OCI-LY7 (cell line): ENCODE measurements at regions not wholly inside any gene's neighbourhood (a gene's known extent, or its start where the extent isn't known, plus 50 kb on each side); places are given as distances from the start of the nearest gene placed in this dataset.

Experiments
- BruUV-seq: library from RNA; stranded (reverse); fragments of 400-500 nt; replicated peaks from 2 replicates; lab custom pipeline; 2021; lab: Mats Ljungman, UMichigan
- CTCF ChIA-PET: fragments of 300-600 bp; sonication (Branson Sonifier 250); formaldehyde crosslinking; loops from one replicate; lab custom pipeline; 2022; ENCODE audit warnings: antibody characterized with exemption; ENCODE audit not compliant: unreplicated experiment; lab: Charles Lee
- POLR2A ChIA-PET: fragments of 300-600 bp; sonication (Branson Sonifier 250); formaldehyde crosslinking; loops from one replicate; lab custom pipeline; 2022; ENCODE audit warnings: antibody characterized with exemption; lab: Charles Lee
- DNase-seq: peaks from one replicate; pipeline ENCODE4 v3.0.0-alpha.2; 2015; ENCODE audit warnings: low spot score
- H2AFZ ChIP-seq: fragments of 200-600 bp; sonication (generic), shearing (Covaris generic); 2 replicates; pipeline ENCODE4 v1.6.1; 2014; ENCODE audit warnings: mild to moderate bottlenecking, antibody characterized with exemption, low read length, moderate library complexity
- H3K27ac ChIP-seq: fragments of 200-600 bp; sonication (generic); 2 replicates; pipeline ENCODE4 v1.5.1; 2014; ENCODE audit warnings: mixed run types, low read depth, mild to moderate bottlenecking, moderate library complexity, low read length, inconsistent platforms; ENCODE audit not compliant: poor library complexity, severe bottlenecking
- H3K36me3 ChIP-seq: fragments of 200-600 bp; sonication (generic); 2 replicates; pipeline ENCODE4 v1.6.1; 2014; ENCODE audit warnings: mild to moderate bottlenecking, antibody characterized with exemption, low read length, moderate library complexity, mixed read lengths; ENCODE audit not compliant: insufficient read depth
- H3K4me1 ChIP-seq: fragments of 200-600 bp; sonication (generic); 2 replicates; pipeline ENCODE4 v1.5.1; 2014; ENCODE audit warnings: mild to moderate bottlenecking, low read length; ENCODE audit not compliant: insufficient read depth, poor library complexity, severe bottlenecking
- H3K4me2 ChIP-seq: fragments of 200-600 bp; sonication (generic); 2 replicates; pipeline ENCODE4 v1.6.1; 2014; ENCODE audit warnings: mild to moderate bottlenecking, low read length
- H3K4me3 ChIP-seq: fragments of 200-600 bp; sonication (generic); 2 replicates; pipeline ENCODE4 v1.5.1; 2014; ENCODE audit warnings: mild to moderate bottlenecking, low read depth, low read length; ENCODE audit not compliant: poor library complexity, severe bottlenecking
- H3K79me2 ChIP-seq: fragments of 200-600 bp; sonication (generic); 2 replicates; pipeline ENCODE4 v1.6.1; 2016; ENCODE audit warnings: low read depth, mild to moderate bottlenecking, low read length, moderate library complexity, mixed read lengths; ENCODE audit not compliant: insufficient read depth
- H3K9me2 ChIP-seq: fragments of 200-600 bp; sonication (generic); 2 replicates; pipeline ENCODE4 v1.6.1; 2016; ENCODE audit warnings: mild to moderate bottlenecking, low read length, mixed read lengths; ENCODE audit not compliant: insufficient read depth
- H3K9me3 ChIP-seq: fragments of 200-600 bp; sonication (generic); 2 replicates; pipeline ENCODE4 v1.6.1; 2014; ENCODE audit warnings: mild to moderate bottlenecking, mixed run types, low read length, mixed read lengths
- H4K20me1 ChIP-seq: fragments of 200-600 bp; sonication (generic); 2 replicates; pipeline ENCODE4 v1.6.1; 2014; ENCODE audit warnings: mild to moderate bottlenecking, antibody characterized with exemption, low read length, moderate library complexity, mixed read lengths; ENCODE audit not compliant: insufficient read depth
- EZH2phosphoT487 ChIP-seq: fragments of 200-600 bp; sonication (generic); IDR thresholded peaks from 2 replicates; pipeline ENCODE4 v1.6.1; 2018; ENCODE audit warnings: low read depth, borderline replicate concordance, mild to moderate bottlenecking, mixed run types, antibody characterized with exemption, low read length, moderate library complexity, mixed read lengths
- intact Hi-C: fragments of 100-400 bp; cut with micrococcal nuclease; formaldehyde crosslinking; loops from one replicate; pipeline ENCODE4 v1.10.0; 2022; ENCODE audit not compliant: unreplicated experiment
- TF ChIP-seq, protein P1 (sequence below): fragments of 200-600 bp; sonication (generic); conservative IDR thresholded peaks from 2 replicates; pipeline ENCODE4 v1.5.1; 2014; ENCODE audit warnings: mild to moderate bottlenecking, antibody characterized with exemption, low read length, moderate library complexity, mixed read lengths

DNA sequence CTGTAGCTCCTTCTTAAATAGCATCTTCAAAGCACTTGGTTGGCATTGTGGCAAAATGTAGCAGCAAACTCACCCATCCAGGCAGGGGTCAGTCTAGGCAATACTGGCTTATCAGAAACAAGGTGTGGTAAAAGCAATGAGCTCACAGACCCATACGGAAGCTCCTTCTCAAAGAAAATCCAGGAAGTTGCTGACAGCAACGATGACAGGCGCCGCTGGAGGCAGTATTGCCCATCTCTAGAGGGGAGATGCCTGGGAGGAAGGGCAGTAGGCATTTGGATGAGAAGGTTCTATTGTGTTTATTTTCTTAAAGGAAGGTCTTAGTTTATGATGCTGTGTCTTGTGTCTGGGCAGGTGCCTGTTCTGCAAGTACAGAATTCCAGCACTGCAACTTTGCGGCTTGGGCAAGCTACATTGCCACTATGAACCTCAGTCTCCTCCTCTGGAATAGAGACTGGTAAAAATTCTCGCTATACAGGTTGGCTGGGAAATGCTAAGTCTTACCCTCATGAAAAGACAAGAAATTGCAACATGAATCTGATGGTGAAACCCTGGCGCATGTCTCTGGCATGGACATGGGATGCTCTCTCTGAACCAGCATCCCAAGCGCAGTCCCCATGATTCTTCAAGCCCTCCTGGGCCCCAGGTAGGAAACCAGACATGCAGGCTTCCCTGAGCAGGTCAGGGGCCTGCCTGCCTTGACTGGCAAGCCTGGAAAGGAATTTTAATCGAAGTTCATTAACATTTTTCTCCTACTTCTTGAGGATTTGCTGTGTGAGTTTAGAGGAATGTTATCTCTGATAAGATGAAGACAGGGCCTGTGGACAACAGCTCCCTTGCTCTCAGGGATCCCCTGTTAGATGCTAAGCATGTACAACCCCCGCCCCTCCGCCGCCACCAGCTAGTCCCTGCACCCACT, 156.0 kb downstream of the TFCP2L1 start:
- no peak for TF ChIP-seq EZH2phosphoT487
- TF ChIP-seq, protein P1, sequence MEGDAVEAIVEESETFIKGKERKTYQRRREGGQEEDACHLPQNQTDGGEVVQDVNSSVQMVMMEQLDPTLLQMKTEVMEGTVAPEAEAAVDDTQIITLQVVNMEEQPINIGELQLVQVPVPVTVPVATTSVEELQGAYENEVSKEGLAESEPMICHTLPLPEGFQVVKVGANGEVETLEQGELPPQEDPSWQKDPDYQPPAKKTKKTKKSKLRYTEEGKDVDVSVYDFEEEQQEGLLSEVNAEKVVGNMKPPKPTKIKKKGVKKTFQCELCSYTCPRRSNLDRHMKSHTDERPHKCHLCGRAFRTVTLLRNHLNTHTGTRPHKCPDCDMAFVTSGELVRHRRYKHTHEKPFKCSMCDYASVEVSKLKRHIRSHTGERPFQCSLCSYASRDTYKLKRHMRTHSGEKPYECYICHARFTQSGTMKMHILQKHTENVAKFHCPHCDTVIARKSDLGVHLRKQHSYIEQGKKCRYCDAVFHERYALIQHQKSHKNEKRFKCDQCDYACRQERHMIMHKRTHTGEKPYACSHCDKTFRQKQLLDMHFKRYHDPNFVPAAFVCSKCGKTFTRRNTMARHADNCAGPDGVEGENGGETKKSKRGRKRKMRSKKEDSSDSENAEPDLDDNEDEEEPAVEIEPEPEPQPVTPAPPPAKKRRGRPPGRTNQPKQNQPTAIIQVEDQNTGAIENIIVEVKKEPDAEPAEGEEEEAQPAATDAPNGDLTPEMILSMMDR = peak; percentile 68
- DNase-seq = peak; percentile 20
- Histone ChIP-seq H3K27ac (no peak overlapping the region), H3K36me3 (no peaks in the 10 kb centered on the region), H3K4me1 (no peaks in the 10 kb centered on the region), H3K9me3 (no peaks in the 10 kb centered on the region), H3K9me2 (no peaks in the 10 kb centered on the region), H3K79me2 (no peaks in the 10 kb centered on the region), H3K4me2 (no peak overlapping the region), H4K20me1 (no peaks in the 10 kb centered on the region), H3K4me3 (no peak overlapping the region), H2AFZ (no peak overlapping the region)
- intact Hi-C loops = no loop called here
- POLR2A ChIA-PET = interaction anchor here (0.6 to 0.9 kb wide), 2 partner anchors 73 to 760 kb away, joined by 3 read pairs; no protein-coding TSS in a partner anchor
- CTCF ChIA-PET = no interaction called here
- no TSS peak for BruUV-seq

DNA sequence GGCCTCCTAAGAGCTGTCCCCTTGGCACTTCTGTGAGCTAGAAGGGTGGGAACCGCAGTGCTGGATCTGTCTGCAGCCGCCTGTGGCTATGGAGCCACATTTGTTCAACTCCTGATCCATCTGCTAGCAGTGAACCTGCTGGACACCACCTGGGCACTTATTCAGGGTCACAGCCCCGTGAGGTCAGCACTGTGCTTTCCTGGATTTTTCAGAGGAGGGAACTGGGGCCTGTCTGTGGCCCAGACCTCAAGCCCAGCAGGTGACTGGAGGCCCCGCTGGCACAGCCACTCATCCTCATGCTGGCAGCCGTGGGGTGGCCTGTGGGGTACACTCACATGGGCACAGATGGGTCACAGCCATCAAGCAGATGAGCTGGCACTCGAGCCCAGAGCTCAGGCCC, 155.3 kb downstream of the TFCP2L1 start:
- no peaks in the 10 kb centered on the region for H3K79me2 ChIP-seq
- H3K9me3 ChIP-seq = no peaks in the 10 kb centered on the region
- H2AFZ ChIP-seq = no peak overlapping the region
- intact Hi-C loops = no loop called here
- H3K4me1 ChIP-seq = no peaks in the 10 kb centered on the region
- H3K27ac ChIP-seq = no peak overlapping the region
- no peak overlapping the region for H3K4me3 ChIP-seq
- no peaks in the 10 kb centered on the region for H3K36me3 ChIP-seq
- ChIA-PET CTCF (no interaction called here), POLR2A (no interaction called here)
- no TSS peak for BruUV-seq
- TF ChIP-seq EZH2phosphoT487 = no peak
- TF ChIP-seq, protein P1 = no peak
- DNase-seq = no peak
- no peaks in the 10 kb centered on the region for H4K20me1 ChIP-seq
- H3K9me2 ChIP-seq = no peaks in the 10 kb centered on the region
- no peak overlapping the region for H3K4me2 ChIP-seq

DNA sequence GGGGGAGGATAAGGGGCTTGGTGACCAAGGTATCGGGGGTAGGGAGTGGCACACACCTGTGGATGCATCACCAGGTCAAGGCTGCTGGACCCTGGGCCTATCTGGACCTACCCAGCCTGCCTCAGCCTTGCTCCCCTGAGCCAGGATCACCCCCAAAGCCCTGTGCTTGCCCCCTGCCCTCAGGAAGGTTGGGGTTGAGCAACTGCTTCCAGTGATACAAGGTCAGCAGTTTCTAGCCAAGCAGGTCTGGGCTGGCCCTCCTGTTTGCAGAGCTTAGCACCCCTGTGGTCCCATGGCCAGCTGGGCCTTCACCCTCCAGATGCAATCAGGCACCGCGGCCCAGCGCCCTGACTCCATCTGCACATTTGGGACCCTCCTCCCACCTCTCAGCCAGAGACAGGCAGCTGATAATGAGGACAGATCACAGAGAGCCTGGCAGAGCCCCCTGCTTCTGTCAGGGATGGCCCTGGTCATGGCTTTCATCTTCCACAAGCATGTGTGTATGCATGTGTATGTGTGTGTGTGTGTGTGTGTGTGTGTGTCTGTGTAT, 154.6 kb downstream of the TFCP2L1 start:
- Histone ChIP-seq H3K4me1 (no peaks in the 10 kb centered on the region), H3K27ac (no peak overlapping the region), H3K4me3 (no peak overlapping the region), H3K9me2 (no peaks in the 10 kb centered on the region), H2AFZ (no peak overlapping the region), H3K36me3 (no peaks in the 10 kb centered on the region), H3K4me2 (no peak overlapping the region), H3K9me3 (no peaks in the 10 kb centered on the region), H4K20me1 (no peaks in the 10 kb centered on the region), H3K79me2 (no peaks in the 10 kb centered on the region)
- DNase-seq = no peak
- TF ChIP-seq EZH2phosphoT487 = no peak
- TF ChIP-seq, protein P1 = no peak
- ChIA-PET CTCF (no interaction called here), POLR2A (no interaction called here)
- BruUV-seq = no TSS peak
- intact Hi-C loops = no loop called here
